DND-41 (cell line): ENCODE measurements at regions not wholly inside any gene's neighbourhood (a gene's known extent, or its start where the extent isn't known, plus 50 kb on each side); places are given as distances from the start of the nearest gene placed in this dataset.

ENCODE experiments used
- EZH2 ChIP-seq: IDR thresholded peaks from 3 replicates; pipeline ENCODE4 v1.6.1; 2012; ENCODE audit warnings: borderline replicate concordance, low read depth, mild to moderate bottlenecking, moderate library complexity, low read length, inconsistent platforms; ENCODE audit not compliant: severe bottlenecking
- TF ChIP-seq, protein P1 (sequence below): IDR thresholded peaks from 2 replicates; pipeline ENCODE4 v1.5.1; 2012; ENCODE audit warnings: borderline replicate concordance, low read length, moderate library complexity, mild to moderate bottlenecking; ENCODE audit not compliant: poor library complexity, severe bottlenecking; ENCODE audit errors: extremely low read depth

DNA sequence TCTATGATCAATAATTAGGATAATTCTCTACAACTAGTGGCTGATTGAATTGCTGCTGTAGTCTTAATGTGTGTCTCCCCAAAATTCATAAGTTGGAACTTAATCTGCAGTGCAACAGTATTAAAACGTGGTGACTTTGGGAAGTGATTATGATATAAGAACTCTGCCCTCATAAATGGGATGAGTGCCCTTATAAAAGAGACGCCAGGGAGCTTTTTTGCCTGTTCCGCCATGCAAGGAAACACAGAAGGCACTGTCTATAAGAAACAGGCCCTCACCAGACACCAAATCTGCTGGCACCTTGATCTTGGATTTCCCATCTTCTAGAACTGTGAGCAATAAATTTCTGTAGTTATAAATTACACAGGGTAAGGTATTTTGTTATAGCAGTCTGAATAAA, 161.0 kb downstream of the ALX1 start:
- TF ChIP-seq, protein P1, sequence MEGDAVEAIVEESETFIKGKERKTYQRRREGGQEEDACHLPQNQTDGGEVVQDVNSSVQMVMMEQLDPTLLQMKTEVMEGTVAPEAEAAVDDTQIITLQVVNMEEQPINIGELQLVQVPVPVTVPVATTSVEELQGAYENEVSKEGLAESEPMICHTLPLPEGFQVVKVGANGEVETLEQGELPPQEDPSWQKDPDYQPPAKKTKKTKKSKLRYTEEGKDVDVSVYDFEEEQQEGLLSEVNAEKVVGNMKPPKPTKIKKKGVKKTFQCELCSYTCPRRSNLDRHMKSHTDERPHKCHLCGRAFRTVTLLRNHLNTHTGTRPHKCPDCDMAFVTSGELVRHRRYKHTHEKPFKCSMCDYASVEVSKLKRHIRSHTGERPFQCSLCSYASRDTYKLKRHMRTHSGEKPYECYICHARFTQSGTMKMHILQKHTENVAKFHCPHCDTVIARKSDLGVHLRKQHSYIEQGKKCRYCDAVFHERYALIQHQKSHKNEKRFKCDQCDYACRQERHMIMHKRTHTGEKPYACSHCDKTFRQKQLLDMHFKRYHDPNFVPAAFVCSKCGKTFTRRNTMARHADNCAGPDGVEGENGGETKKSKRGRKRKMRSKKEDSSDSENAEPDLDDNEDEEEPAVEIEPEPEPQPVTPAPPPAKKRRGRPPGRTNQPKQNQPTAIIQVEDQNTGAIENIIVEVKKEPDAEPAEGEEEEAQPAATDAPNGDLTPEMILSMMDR, result no peak
- TF ChIP-seq EZH2, result no peak
